IMR-90 (cell line): ENCODE measurements at regions not wholly inside any gene's neighbourhood (a gene's known extent, or its start where the extent isn't known, plus 50 kb on each side); places are given as distances from the start of the nearest gene placed in this dataset.

Experiments
- ATAC-seq: fragments of 200-7000 bp; cut with Tn5 transposase; 2 replicates; pipeline ENCODE4 v1.9.1; 2020; ENCODE audit warnings: low read depth, mild to moderate bottlenecking, moderate library complexity
- BruUV-seq: library from RNA; stranded (reverse); fragments of 400-500 nt; replicated peaks from 2 replicates; lab custom pipeline; 2021; lab: Mats Ljungman, UMichigan
- CTCF ChIA-PET: fragments of 300-600 bp; formaldehyde crosslinking; extraction: SDS; loops from one replicate; lab custom pipeline; 2021; ENCODE audit warnings: antibody characterized with exemption; lab: Yijun Ruan, JAX
- POLR2A ChIA-PET: fragments of 300-600 bp; sonication (Branson Sonifier 250); formaldehyde crosslinking; loops from one replicate; lab custom pipeline; 2022; ENCODE audit warnings: antibody characterized with exemption; ENCODE audit not compliant: unreplicated experiment; lab: Charles Lee
- DNase-seq: peaks from one replicate; pipeline ENCODE4 v3.0.0; 2013
- H2AFZ ChIP-seq: replicated peaks from 2 replicates; pipeline ENCODE3; 2013; ENCODE audit warnings: low read length, mild to moderate bottlenecking; ENCODE audit not compliant: poor library complexity
- H2AK5ac ChIP-seq: 2 replicates; pipeline ENCODE4 v1.6.1; 2013; ENCODE audit warnings: low read depth, low read length, inconsistent platforms
- H2AK9ac ChIP-seq: replicated peaks from 2 replicates; pipeline ENCODE3; 2013; ENCODE audit warnings: mild to moderate bottlenecking, low read depth, low read length, moderate library complexity; ENCODE audit not compliant: poor library complexity
- H2BK120ac ChIP-seq: 2 replicates; pipeline ENCODE4 v1.6.1; 2013; ENCODE audit warnings: low read depth, low read length, inconsistent platforms
- H2BK15ac ChIP-seq: 3 replicates; pipeline ENCODE4 v1.6.1; 2013; ENCODE audit warnings: low read depth, low read length, inconsistent platforms
- H2BK20ac ChIP-seq: 2 replicates; pipeline ENCODE4 v1.6.1; 2013; ENCODE audit warnings: low read depth, mild to moderate bottlenecking, inconsistent platforms, low read length, moderate library complexity
- H2BK5ac ChIP-seq: 2 replicates; pipeline ENCODE4 v1.6.1; 2013; ENCODE audit warnings: mild to moderate bottlenecking, low read depth, low read length, inconsistent platforms; ENCODE audit not compliant: poor library complexity, severe bottlenecking
- H3K14ac ChIP-seq: replicated peaks from 2 replicates; pipeline ENCODE4 v1.6.1; 2013; ENCODE audit warnings: low read depth, low read length, inconsistent platforms
- H3K18ac ChIP-seq: 2 replicates; pipeline ENCODE4 v1.6.1; 2013; ENCODE audit warnings: low read depth, low read length, control low read depth
- H3K23ac ChIP-seq: 2 replicates; pipeline ENCODE4 v1.6.1; 2013; ENCODE audit warnings: low read depth, low read length, inconsistent platforms
- H3K27ac ChIP-seq: 2 replicates; pipeline ENCODE4 v1.5.1; 2013; ENCODE audit warnings: mild to moderate bottlenecking, control low read depth, low read length; ENCODE audit not compliant: insufficient read depth
- H3K27me3 ChIP-seq: 2 replicates; pipeline ENCODE4 v1.6.1; 2013; ENCODE audit warnings: low read length; ENCODE audit not compliant: control insufficient read depth, insufficient read depth
- H3K36me3 ChIP-seq: 2 replicates; pipeline ENCODE4 v1.6.1; 2013; ENCODE audit warnings: low read length, mixed read lengths; ENCODE audit not compliant: control insufficient read depth, insufficient read depth
- H3K4ac ChIP-seq: 2 replicates; pipeline ENCODE4 v1.6.1; 2013; ENCODE audit warnings: low read depth, low read length, inconsistent platforms
- H3K4me1 ChIP-seq: 2 replicates; pipeline ENCODE4 v1.6.1; 2013; ENCODE audit warnings: low read length, mixed read lengths; ENCODE audit not compliant: control insufficient read depth, insufficient read depth
- H3K4me2 ChIP-seq: 2 replicates; pipeline ENCODE4 v1.6.1; 2013; ENCODE audit warnings: low read depth, mild to moderate bottlenecking, control low read depth, low read length, moderate library complexity
- H3K4me3 ChIP-seq: 2 replicates; pipeline ENCODE4 v1.5.1; 2013; ENCODE audit warnings: low read depth, mild to moderate bottlenecking, control low read depth, low read length, moderate library complexity; ENCODE audit not compliant: insufficient read depth
- H3K56ac ChIP-seq: 2 replicates; pipeline ENCODE4 v1.6.1; 2013; ENCODE audit warnings: low read length, inconsistent platforms; ENCODE audit not compliant: insufficient read depth; ENCODE audit errors: extremely low read depth
- H3K79me1 ChIP-seq, 2 experiments: 2 replicates each; pipeline ENCODE4 v1.6.1; 2013; ENCODE audit warnings: low read length in 2 of 2, inconsistent platforms in 1 of 2, low read depth in 1 of 2
- H3K9ac ChIP-seq: 2 replicates; pipeline ENCODE4 v1.6.1; 2013; ENCODE audit warnings: low read depth, low read length, control low read depth
- H3K9me1 ChIP-seq: 2 replicates; pipeline ENCODE4 v1.6.1; 2013; ENCODE audit warnings: low read length, inconsistent platforms; ENCODE audit not compliant: insufficient read depth
- H3K9me3 ChIP-seq: 2 replicates; pipeline ENCODE4 v1.6.1; 2013; ENCODE audit warnings: low read length; ENCODE audit not compliant: control insufficient read depth, insufficient read depth
- H4K20me1 ChIP-seq: 2 replicates; pipeline ENCODE4 v1.6.1; 2013; ENCODE audit warnings: low read length, inconsistent platforms; ENCODE audit not compliant: insufficient read depth
- H4K5ac ChIP-seq: 2 replicates; pipeline ENCODE4 v1.6.1; 2013; ENCODE audit warnings: mild to moderate bottlenecking, low read depth, low read length, control low read depth
- H4K8ac ChIP-seq, 2 experiments: 2 replicates each; pipeline ENCODE4 v1.6.1; 2013; ENCODE audit warnings: low read depth in 2 of 2, low read length in 2 of 2, control low read depth in 1 of 2, inconsistent platforms in 1 of 2
- H4K91ac ChIP-seq: 2 replicates; pipeline ENCODE4 v1.6.1; 2013; ENCODE audit warnings: low read depth, low read length, inconsistent platforms; ENCODE audit not compliant: insufficient read depth
- MAFK ChIP-seq: IDR thresholded peaks from 2 replicates; pipeline ENCODE4 v1.6.1; 2012; ENCODE audit warnings: low read depth, low read length, improper control_type of control experiment
- MAZ ChIP-seq: IDR thresholded peaks from 2 replicates; pipeline ENCODE4 v1.6.1; 2012; ENCODE audit warnings: low read depth, mild to moderate bottlenecking, low read length, improper control_type of control experiment, moderate library complexity, borderline replicate concordance
- RFX5 ChIP-seq: IDR thresholded peaks from 2 replicates; pipeline ENCODE4 v1.8.0; 2012; ENCODE audit warnings: low read depth, mild to moderate bottlenecking, low read length, moderate library complexity
- WGBS, 2 experiments: methylation state at CpG; one replicate each; pipeline versions ENCODE4 v1.1.5 to v1.1.7; 2013; ENCODE audit warnings: missing lambda C conversion rate in 2 of 2; ENCODE audit not compliant: insufficient read length in 1 of 2; ENCODE audit errors: extremely low coverage in 2 of 2; 5-methylcytosine and 5-hydroxymethylcytosine counted together
- dilution Hi-C: fragments of 300-500 bp; cut with HindIII; formaldehyde crosslinking; loops from one replicate; pipeline ENCODE4 v1.14.3; 2018; ENCODE audit warnings: low sequenced_read_pairs; ENCODE audit not compliant: unreplicated experiment
- in situ Hi-C: fragments of 300-500 bp; cut with MboI; formaldehyde crosslinking; loops from 3 replicates; pipeline ENCODE4 v1.14.3; 2019; ENCODE audit warnings: low sequenced_read_pairs, inconsistent platforms, mixed read lengths
- intact Hi-C: fragments of 100-400 bp; cut with micrococcal nuclease; formaldehyde crosslinking; loops from 2 replicates; pipeline ENCODE4 v1.10.0; 2022
- TF ChIP-seq, protein P1 (sequence below): conservative IDR thresholded peaks from 2 replicates; pipeline ENCODE4 v1.5.1; 2012; ENCODE audit warnings: mild to moderate bottlenecking, low read depth, low read length, improper control_type of control experiment

DNA sequence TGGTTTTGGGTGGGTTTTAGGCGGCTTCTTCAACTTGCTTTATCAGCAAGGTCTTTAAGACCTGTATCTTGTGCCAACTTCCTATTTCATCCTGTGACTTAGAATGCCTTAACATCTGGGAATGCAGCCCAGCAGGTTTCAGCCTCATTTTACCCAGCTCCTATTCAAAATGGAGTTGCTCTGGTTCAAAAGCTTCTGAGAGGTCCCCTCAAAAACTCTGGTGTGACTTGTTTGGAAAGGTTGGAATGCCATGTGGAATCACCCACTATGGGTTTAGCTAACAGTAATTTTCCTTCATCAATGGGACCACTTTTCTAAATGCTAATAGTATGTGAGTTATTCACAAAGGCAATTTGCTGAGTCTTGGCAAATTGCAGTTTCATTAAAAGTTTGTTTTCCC lies 509.4 kb upstream of the SMIM21 start:
- ChIA-PET POLR2A (no interaction called here), CTCF (no interaction called here)
- H4K8ac ChIP-seq: no peak overlapping the region
- H2AK9ac ChIP-seq: no peak overlapping the region
- H3K79me1 ChIP-seq: no peaks in the 10 kb centered on the region
- H3K23ac ChIP-seq: no peak overlapping the region
- no peak overlapping the region for H3K4me3 ChIP-seq
- WGBS, 2 experiments: no CpG with 5 or more reads among the region's 1 CpG
- intact Hi-C loops (no loop called here), in situ Hi-C loops (no loop called here), dilution Hi-C loops (no loop called here)
- H3K9me3 ChIP-seq: peaks cover 7% of the 10 kb centered on the region
- no peaks in the 10 kb centered on the region for H3K27me3 ChIP-seq
- no peak overlapping the region for H2BK5ac ChIP-seq
- no peak overlapping the region for H3K4ac ChIP-seq
- no peak overlapping the region for H4K5ac ChIP-seq
- H2BK120ac ChIP-seq: no peak overlapping the region
- ATAC-seq: no peak
- H3K4me2 ChIP-seq: no peak overlapping the region
- H3K56ac ChIP-seq: no peak overlapping the region
- H2AK5ac ChIP-seq: no peak overlapping the region
- no peak overlapping the region for H3K14ac ChIP-seq
- no peak overlapping the region for H3K27ac ChIP-seq
- no peaks in the 10 kb centered on the region for H4K20me1 ChIP-seq
- no TSS peak for BruUV-seq
- no peaks in the 10 kb centered on the region for H3K36me3 ChIP-seq
- no peak for DNase-seq
- no peak overlapping the region for H4K91ac ChIP-seq
- H3K4me1 ChIP-seq: no peaks in the 10 kb centered on the region
- H2AFZ ChIP-seq: no peak overlapping the region
- no peaks in the 10 kb centered on the region for H3K9me1 ChIP-seq
- H3K18ac ChIP-seq: no peak overlapping the region
- no peak overlapping the region for H3K9ac ChIP-seq
- TF ChIP-seq RFX5 (no peak), MAZ (no peak), MAFK (no peak)
- TF ChIP-seq, protein P1, sequence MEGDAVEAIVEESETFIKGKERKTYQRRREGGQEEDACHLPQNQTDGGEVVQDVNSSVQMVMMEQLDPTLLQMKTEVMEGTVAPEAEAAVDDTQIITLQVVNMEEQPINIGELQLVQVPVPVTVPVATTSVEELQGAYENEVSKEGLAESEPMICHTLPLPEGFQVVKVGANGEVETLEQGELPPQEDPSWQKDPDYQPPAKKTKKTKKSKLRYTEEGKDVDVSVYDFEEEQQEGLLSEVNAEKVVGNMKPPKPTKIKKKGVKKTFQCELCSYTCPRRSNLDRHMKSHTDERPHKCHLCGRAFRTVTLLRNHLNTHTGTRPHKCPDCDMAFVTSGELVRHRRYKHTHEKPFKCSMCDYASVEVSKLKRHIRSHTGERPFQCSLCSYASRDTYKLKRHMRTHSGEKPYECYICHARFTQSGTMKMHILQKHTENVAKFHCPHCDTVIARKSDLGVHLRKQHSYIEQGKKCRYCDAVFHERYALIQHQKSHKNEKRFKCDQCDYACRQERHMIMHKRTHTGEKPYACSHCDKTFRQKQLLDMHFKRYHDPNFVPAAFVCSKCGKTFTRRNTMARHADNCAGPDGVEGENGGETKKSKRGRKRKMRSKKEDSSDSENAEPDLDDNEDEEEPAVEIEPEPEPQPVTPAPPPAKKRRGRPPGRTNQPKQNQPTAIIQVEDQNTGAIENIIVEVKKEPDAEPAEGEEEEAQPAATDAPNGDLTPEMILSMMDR: no peak
- H2BK15ac ChIP-seq: no peak overlapping the region
- no peak overlapping the region for H2BK20ac ChIP-seq
